ENCODE measurements at regions not wholly inside any gene's neighbourhood (a gene's known extent, or its start where the extent isn't known, plus 50 kb on each side); places are given as distances from the start of the nearest gene placed in this dataset.

DNA sequence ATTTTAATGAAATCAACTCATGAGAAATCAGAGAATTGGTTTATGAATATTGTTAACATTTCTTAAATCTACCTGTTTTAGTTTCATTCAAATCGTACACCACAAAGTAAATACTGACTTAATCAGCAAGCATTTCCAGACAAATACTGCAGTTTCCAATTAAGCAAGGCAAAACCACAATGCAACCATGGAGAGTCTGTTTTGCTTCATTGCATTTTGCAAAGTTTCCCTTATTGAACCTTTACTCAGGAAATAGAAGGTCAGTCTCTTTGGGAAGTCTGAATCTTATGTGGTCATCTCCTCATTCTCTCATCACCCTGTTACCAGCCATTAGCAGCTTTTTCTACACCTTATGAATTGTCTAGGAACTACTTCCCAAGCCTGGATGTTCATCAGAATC lies 400.5 kb downstream of the IPMK start:
- no peak for TF ChIP-seq POLR2AphosphoS5 (IDR thresholded peaks at IDR 0.05; ENCODE audit: low read depth, low read length)
- TF ChIP-seq, protein P1, sequence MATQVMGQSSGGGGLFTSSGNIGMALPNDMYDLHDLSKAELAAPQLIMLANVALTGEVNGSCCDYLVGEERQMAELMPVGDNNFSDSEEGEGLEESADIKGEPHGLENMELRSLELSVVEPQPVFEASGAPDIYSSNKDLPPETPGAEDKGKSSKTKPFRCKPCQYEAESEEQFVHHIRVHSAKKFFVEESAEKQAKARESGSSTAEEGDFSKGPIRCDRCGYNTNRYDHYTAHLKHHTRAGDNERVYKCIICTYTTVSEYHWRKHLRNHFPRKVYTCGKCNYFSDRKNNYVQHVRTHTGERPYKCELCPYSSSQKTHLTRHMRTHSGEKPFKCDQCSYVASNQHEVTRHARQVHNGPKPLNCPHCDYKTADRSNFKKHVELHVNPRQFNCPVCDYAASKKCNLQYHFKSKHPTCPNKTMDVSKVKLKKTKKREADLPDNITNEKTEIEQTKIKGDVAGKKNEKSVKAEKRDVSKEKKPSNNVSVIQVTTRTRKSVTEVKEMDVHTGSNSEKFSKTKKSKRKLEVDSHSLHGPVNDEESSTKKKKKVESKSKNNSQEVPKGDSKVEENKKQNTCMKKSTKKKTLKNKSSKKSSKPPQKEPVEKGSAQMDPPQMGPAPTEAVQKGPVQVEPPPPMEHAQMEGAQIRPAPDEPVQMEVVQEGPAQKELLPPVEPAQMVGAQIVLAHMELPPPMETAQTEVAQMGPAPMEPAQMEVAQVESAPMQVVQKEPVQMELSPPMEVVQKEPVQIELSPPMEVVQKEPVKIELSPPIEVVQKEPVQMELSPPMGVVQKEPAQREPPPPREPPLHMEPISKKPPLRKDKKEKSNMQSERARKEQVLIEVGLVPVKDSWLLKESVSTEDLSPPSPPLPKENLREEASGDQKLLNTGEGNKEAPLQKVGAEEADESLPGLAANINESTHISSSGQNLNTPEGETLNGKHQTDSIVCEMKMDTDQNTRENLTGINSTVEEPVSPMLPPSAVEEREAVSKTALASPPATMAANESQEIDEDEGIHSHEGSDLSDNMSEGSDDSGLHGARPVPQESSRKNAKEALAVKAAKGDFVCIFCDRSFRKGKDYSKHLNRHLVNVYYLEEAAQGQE (IDR thresholded peaks at IDR 0.05; ENCODE audit: insufficient read depth in 1 of 2, low read depth in 2 of 2, low read length in 2 of 2): no peak

Measured in PFSK-1 (cell line).